Keratinocyte (primary cell): ENCODE measurements at regions not wholly inside any gene's neighbourhood (a gene's known extent, or its start where the extent isn't known, plus 50 kb on each side); places are given as distances from the start of the nearest gene placed in this dataset.
A peak's percentile ranks its signal among the peaks of the same experiment; 100 is the strongest.

Experiments used
- DNase-seq: peaks from one replicate; pipeline ENCODE4 v3.0.0-alpha.2; 2011; ENCODE audit warnings: low read depth, missing footprints, low spot score
- FAIRE-seq: peaks from 2 replicates; lab custom pipeline; 2011; peaks lifted over from hg19 to GRCh38; lab: Jason Lieb, UNC
- H2AFZ ChIP-seq: 2 replicates; pipeline ENCODE4 v1.6.0; 2012; ENCODE audit warnings: low read length, control low read depth, inconsistent platforms; ENCODE audit not compliant: control insufficient read depth
- H3K27ac ChIP-seq: 2 replicates; pipeline ENCODE4 v1.5.1; 2011; ENCODE audit warnings: low read length; ENCODE audit not compliant: control insufficient read depth, insufficient read depth
- H3K27me3 ChIP-seq: 3 replicates; pipeline ENCODE4 v1.6.0; 2011; ENCODE audit warnings: low read length; ENCODE audit not compliant: control insufficient read depth, insufficient read depth; ENCODE audit errors: extremely low read depth
- H3K36me3 ChIP-seq, 2 experiments: 2 replicates in 1 of 2; 3 replicates in 1 of 2; pipeline ENCODE4 v1.5.1; 2011; ENCODE audit warnings: low read length in 2 of 2, mild to moderate bottlenecking in 1 of 2; ENCODE audit not compliant: control insufficient read depth in 2 of 2, insufficient read depth in 2 of 2; ENCODE audit errors: extremely low read depth in 1 of 2
- H3K4me1 ChIP-seq: 3 replicates; pipeline ENCODE4 v1.5.1; 2011; ENCODE audit warnings: low read length; ENCODE audit not compliant: control insufficient read depth, insufficient read depth; ENCODE audit errors: extremely low read depth
- H3K4me2 ChIP-seq: 3 replicates; pipeline ENCODE4 v1.6.0; 2011; ENCODE audit warnings: low read depth, low read length; ENCODE audit not compliant: control insufficient read depth, insufficient read depth; ENCODE audit errors: extremely low read depth
- H3K4me3 ChIP-seq, 3 experiments: fragments of 200-600 bp in 1 of 3; sonication (generic) in 1 of 3; 2 replicates in 2 of 3; 3 replicates in 1 of 3; pipeline ENCODE4 v1.5.1; 2011 to 2016; ENCODE audit warnings: low read length in 3 of 3, mild to moderate bottlenecking in 3 of 3, control low read depth in 2 of 3, inconsistent platforms in 1 of 3, low read depth in 1 of 3, mixed read lengths in 1 of 3, mixed run types in 1 of 3, moderate library complexity in 1 of 3; ENCODE audit not compliant: control insufficient read depth in 2 of 3, insufficient read depth in 2 of 3; ENCODE audit errors: extremely low read depth in 1 of 3
- H3K79me2 ChIP-seq: 2 replicates; pipeline ENCODE4 v1.6.0; 2012; ENCODE audit warnings: low read length; ENCODE audit not compliant: control insufficient read depth, insufficient read depth
- H3K9ac ChIP-seq: 3 replicates; pipeline ENCODE4 v1.6.0; 2011; ENCODE audit warnings: low read length; ENCODE audit not compliant: control insufficient read depth, insufficient read depth; ENCODE audit errors: extremely low read depth
- H3K9me1 ChIP-seq: 3 replicates; pipeline ENCODE4 v1.6.0; 2011; ENCODE audit warnings: low read length; ENCODE audit not compliant: control insufficient read depth, insufficient read depth; ENCODE audit errors: extremely low read depth
- H3K9me3 ChIP-seq: 2 replicates; pipeline ENCODE4 v1.5.1; 2012; ENCODE audit warnings: low read depth, low read length; ENCODE audit not compliant: control insufficient read depth
- H4K20me1 ChIP-seq: 3 replicates; pipeline ENCODE4 v1.6.0; 2011; ENCODE audit warnings: low read length; ENCODE audit not compliant: control insufficient read depth, insufficient read depth; ENCODE audit errors: extremely low read depth
- EZH2 ChIP-seq: IDR thresholded peaks from one replicate; pipeline ENCODE4 v1.6.1; 2012; ENCODE audit warnings: inconsistent platforms, mild to moderate bottlenecking, low read length, moderate library complexity
- dilution Hi-C: fragments of 300-500 bp; cut with MboI; formaldehyde crosslinking; loops from one replicate; pipeline ENCODE4 v1.7.0; 2020; ENCODE audit warnings: low sequenced_read_pairs; ENCODE audit not compliant: extremely low pct_ligation_motif_present
- TF ChIP-seq, protein P1 (sequence below), 3 experiments: IDR thresholded peaks in 1 of 3; conservative IDR thresholded peaks in 1 of 3; optimal IDR thresholded peaks in 1 of 3; 2 replicates in 2 of 3; 3 replicates in 1 of 3; pipeline versions ENCODE3 to v1.5.1; 2011; ENCODE audit warnings: low read length in 3 of 3, mild to moderate bottlenecking in 3 of 3, moderate library complexity in 2 of 3, control low read depth in 1 of 3, inconsistent platforms in 1 of 3; ENCODE audit not compliant: insufficient read depth in 2 of 3; ENCODE audit errors: extremely low read depth in 1 of 3

DNA sequence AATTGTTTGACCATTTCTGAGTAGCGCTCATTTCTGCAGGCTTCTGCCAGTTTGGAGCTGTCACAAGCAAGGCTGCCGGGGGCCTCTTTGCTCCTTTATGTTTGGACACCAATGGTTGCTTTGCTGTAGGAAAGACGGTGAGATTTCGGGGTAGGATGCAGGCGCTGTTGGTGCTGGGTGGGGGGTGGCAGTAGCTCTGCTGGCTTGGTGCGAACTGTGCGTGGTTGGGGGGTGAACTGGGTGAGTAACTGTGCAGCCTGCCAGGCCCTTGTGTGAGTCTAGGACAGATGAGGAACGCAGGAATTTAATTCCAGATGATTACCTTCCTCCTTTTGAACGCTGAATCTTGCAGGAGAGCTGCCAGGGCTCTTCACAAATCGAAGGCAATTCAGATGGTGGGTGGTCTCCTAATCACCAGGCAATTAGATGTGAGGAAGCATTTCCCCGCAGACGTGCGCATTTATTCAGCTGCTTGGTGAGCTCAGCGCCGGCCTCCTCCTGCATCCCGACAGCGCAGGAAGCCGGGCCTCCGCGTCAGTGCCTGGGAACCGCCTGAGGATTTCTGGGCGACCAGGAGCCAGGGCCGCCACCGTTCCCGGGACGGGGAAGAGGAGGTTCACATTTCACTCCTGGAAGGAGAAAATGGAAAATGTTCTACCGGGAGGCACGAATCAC, 154.4 kb downstream of the FOXL1 start:
- Histone ChIP-seq H3K27me3 (peaks cover 57% of the 10 kb centered on the region), H3K4me2 (peak overlapping the region; percentile 48), H3K4me1 (no peaks in the 10 kb centered on the region), H2AFZ (no peak overlapping the region), H3K36me3 (no peaks in the 10 kb centered on the region), H3K9ac (no peak overlapping the region), H3K9me3 (no peaks in the 10 kb centered on the region), H3K9me1 (no peaks in the 10 kb centered on the region), H3K27ac (no peak overlapping the region), H3K4me3 (no peak overlapping the region), H3K79me2 (no peaks in the 10 kb centered on the region), H4K20me1 (no peaks in the 10 kb centered on the region)
- dilution Hi-C loops, result no loop called here
- FAIRE-seq (no peak), DNase-seq (no peak)
- peak; percentile 39 for TF ChIP-seq EZH2
- TF ChIP-seq, protein P1, sequence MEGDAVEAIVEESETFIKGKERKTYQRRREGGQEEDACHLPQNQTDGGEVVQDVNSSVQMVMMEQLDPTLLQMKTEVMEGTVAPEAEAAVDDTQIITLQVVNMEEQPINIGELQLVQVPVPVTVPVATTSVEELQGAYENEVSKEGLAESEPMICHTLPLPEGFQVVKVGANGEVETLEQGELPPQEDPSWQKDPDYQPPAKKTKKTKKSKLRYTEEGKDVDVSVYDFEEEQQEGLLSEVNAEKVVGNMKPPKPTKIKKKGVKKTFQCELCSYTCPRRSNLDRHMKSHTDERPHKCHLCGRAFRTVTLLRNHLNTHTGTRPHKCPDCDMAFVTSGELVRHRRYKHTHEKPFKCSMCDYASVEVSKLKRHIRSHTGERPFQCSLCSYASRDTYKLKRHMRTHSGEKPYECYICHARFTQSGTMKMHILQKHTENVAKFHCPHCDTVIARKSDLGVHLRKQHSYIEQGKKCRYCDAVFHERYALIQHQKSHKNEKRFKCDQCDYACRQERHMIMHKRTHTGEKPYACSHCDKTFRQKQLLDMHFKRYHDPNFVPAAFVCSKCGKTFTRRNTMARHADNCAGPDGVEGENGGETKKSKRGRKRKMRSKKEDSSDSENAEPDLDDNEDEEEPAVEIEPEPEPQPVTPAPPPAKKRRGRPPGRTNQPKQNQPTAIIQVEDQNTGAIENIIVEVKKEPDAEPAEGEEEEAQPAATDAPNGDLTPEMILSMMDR (optimal IDR thresholded peaks at IDR 0.05 in 1 of 3, IDR thresholded peaks at IDR 0.05 in 1 of 3, conservative IDR thresholded peaks at IDR 0.05 in 1 of 3; ENCODE audit: extremely low read depth in 1 of 3, insufficient read depth in 2 of 3, low read length in 3 of 3), result no peak

DNA sequence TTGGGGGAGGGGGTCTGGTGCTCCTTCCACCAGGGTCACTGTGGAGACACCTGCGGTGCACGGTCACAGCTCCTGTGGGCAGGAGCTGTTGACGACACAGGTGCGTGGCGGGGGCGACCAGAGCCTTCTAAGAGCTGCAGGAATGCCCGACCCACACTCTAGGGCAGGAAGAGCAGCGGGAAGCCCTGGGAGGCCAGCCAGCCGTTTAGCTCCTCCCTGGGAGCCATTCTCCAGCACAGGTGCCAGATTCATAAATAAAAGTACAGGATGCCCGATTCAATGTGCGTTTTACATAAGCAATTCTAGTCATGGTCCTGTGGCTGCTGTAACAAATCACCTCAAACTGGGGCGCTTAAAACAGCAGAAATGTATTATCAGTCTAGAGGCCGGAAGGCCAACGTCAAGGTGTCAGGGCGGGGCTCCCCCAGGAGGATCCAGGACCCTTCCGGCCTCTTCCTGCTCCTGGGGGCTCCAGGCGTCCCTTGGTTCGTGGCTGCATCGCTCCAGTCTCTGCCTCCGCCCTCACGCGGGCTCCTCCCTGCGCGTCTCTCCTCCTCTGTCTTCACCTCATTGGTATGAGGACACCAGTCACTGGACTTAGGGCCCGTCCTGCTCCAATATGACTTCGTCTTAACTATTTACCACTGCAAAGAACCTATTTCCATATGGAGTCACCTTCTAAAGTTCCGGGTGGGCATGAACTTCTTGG, 155.4 kb downstream of the FOXL1 start:
- dilution Hi-C loops, result no loop called here
- DNase-seq, result no peak
- H3K4me2 ChIP-seq, result no peak overlapping the region

More for the DNA sequence above, 155.4 kb downstream of the FOXL1 start:
- Histone ChIP-seq H3K4me1 (no peaks in the 10 kb centered on the region), H3K27ac (no peak overlapping the region), H3K9me1 (no peaks in the 10 kb centered on the region), H3K9ac (no peak overlapping the region), H3K27me3 (peaks cover 58% of the 10 kb centered on the region), H3K36me3 (no peaks in the 10 kb centered on the region), H3K4me3 (no peak overlapping the region), H3K79me2 (no peaks in the 10 kb centered on the region), H3K9me3 (no peaks in the 10 kb centered on the region), H4K20me1 (no peaks in the 10 kb centered on the region), H2AFZ (no peak overlapping the region)
- no peak for TF ChIP-seq EZH2
- TF ChIP-seq, protein P1 (optimal IDR thresholded peaks at IDR 0.05 in 1 of 3, IDR thresholded peaks at IDR 0.05 in 1 of 3, conservative IDR thresholded peaks at IDR 0.05 in 1 of 3; ENCODE audit: extremely low read depth in 1 of 3, insufficient read depth in 2 of 3, low read length in 3 of 3), result no peak
- FAIRE-seq, result no peak
